PC-3 (cell line): ENCODE measurements at regions not wholly inside any gene's neighbourhood (a gene's known extent, or its start where the extent isn't known, plus 50 kb on each side); places are given as distances from the start of the nearest gene placed in this dataset.

ENCODE experiments used
- CTCF ChIP-seq: fragments of 300-600 bp; sonication (generic); conservative IDR thresholded peaks from 2 replicates; pipeline ENCODE4 v1.5.1; 2017; ENCODE audit warnings: antibody characterized with exemption, low read depth, mild to moderate bottlenecking, low read length
- EZH2 ChIP-seq: fragments of 300-600 bp; sonication (generic); IDR thresholded peaks from one replicate; pipeline ENCODE4 v1.6.1; 2017; ENCODE audit warnings: antibody characterized with exemption, mild to moderate bottlenecking, low read length; ENCODE audit not compliant: unreplicated experiment
- EZH2phosphoT487 ChIP-seq: fragments of 300-600 bp; sonication (generic); IDR thresholded peaks from 2 replicates; pipeline ENCODE4 v1.6.1; 2018; ENCODE audit warnings: mild to moderate bottlenecking, antibody characterized with exemption, low read length, borderline replicate concordance

- TF ChIP-seq CTCF, result no peak; the same call in 1 of the 2 replicates
- TF ChIP-seq EZH2phosphoT487, result no peak
- no peak for TF ChIP-seq EZH2
Observed at GRCh38 chr5:6950860-6951259, 237.6 kb downstream of the TENT4A start.
